HG02642 (cell line): ENCODE measurements at regions not wholly inside any gene's neighbourhood (a gene's known extent, or its start where the extent isn't known, plus 50 kb on each side); places are given as distances from the start of the nearest gene placed in this dataset.

Experiments
- ATAC-seq: cut with Tn5 transposase; IDR thresholded peaks from one replicate; pipeline ENCODE4 v1.9.1; 2021; ENCODE audit warnings: mild to moderate bottlenecking; ENCODE audit not compliant: unreplicated experiment, poor library complexity

- ATAC-seq: no peak
Observed at GRCh38 chr3:43966530-43966929, 275.2 kb upstream of the TOPAZ1 start.

- no peak for ATAC-seq
Observed at GRCh38 chr3:43968465-43968864, 273.2 kb upstream of the TOPAZ1 start.

GRCh38 chr3:43969944-43970343 is 271.7 kb upstream of the TOPAZ1 start:
- no peak for ATAC-seq

GRCh38 chr3:43970351-43970750 is 271.3 kb upstream of the TOPAZ1 start:
- ATAC-seq: no peak

GRCh38 chr3:43970920-43971319 is 270.8 kb upstream of the TOPAZ1 start:
- no peak for ATAC-seq

GRCh38 chr3:43971486-43971885 is 270.2 kb upstream of the TOPAZ1 start:
- no peak for ATAC-seq

GRCh38 chr3:43978708-43979107 is 263.0 kb upstream of the TOPAZ1 start:
- ATAC-seq: no peak

- ATAC-seq: no peak
Observed at GRCh38 chr3:43979645-43980044, 262.0 kb upstream of the TOPAZ1 start.

GRCh38 chr3:43994657-43995546 is 246.8 kb upstream of the TOPAZ1 start:
- ATAC-seq: no peak

- no peak for ATAC-seq
Observed at GRCh38 chr3:43995547-43996378, 245.9 kb upstream of the TOPAZ1 start.

GRCh38 chr3:43996379-43997301 is 245.0 kb upstream of the TOPAZ1 start:
- ATAC-seq: no peak

- no peak for ATAC-seq
Observed at GRCh38 chr3:43997316-43997715, 244.4 kb upstream of the TOPAZ1 start.

GRCh38 chr3:43997788-43998369 is 243.8 kb upstream of the TOPAZ1 start:
- ATAC-seq: no peak

- peak; percentile 2 for ATAC-seq
Observed at GRCh38 chr3:43998370-43998835, 243.3 kb upstream of the TOPAZ1 start.

- ATAC-seq: peak; percentile 51
Observed at GRCh38 chr3:43998836-43999727, 242.6 kb upstream of the TOPAZ1 start.

GRCh38 chr3:43999728-44000319 is 241.9 kb upstream of the TOPAZ1 start:
- ATAC-seq: no peak

GRCh38 chr3:44000586-44000985 is 241.1 kb upstream of the TOPAZ1 start:
- ATAC-seq: no peak

GRCh38 chr3:44001072-44001471 is 240.6 kb upstream of the TOPAZ1 start:
- no peak for ATAC-seq
